ENCODE measurements at regions not wholly inside any gene's neighbourhood (a gene's known extent, or its start where the extent isn't known, plus 50 kb on each side); places are given as distances from the start of the nearest gene placed in this dataset.

GRCh38 chr19:30223866-30224688 is 148.1 kb upstream of the ZNF536 start:
- H3K27ac ChIP-seq (ENCODE audit: poor library complexity, severe bottlenecking), result no peak overlapping the region
- no peak for ATAC-seq (ENCODE audit: low read depth)
- no peaks in the 10 kb centered on the region for H3K4me1 ChIP-seq (ENCODE audit: insufficient read depth, poor library complexity, severe bottlenecking)
- H3K4me3 ChIP-seq (ENCODE audit: severe bottlenecking), result no peak overlapping the region
- DNase-seq (ENCODE audit: low spot score), result no peak
- peaks cover 73% of the 10 kb centered on the region for H3K27me3 ChIP-seq (ENCODE audit: insufficient read depth, poor library complexity, severe bottlenecking)
- H3K36me3 ChIP-seq (ENCODE audit: low read depth), result no peaks in the 10 kb centered on the region
- no peak for TF ChIP-seq CTCF (IDR thresholded peaks at IDR 0.05; ENCODE audit: poor library complexity, severe bottlenecking)
- no peaks in the 10 kb centered on the region for H3K9me3 ChIP-seq (ENCODE audit: severe bottlenecking)

GRCh38 chr19:30224689-30225606 is 147.2 kb upstream of the ZNF536 start:
- no peak overlapping the region for H3K27ac ChIP-seq (ENCODE audit: poor library complexity, severe bottlenecking)
- DNase-seq (ENCODE audit: low spot score) (no peak), ATAC-seq (ENCODE audit: low read depth) (0 out of 3 replicates have a peak, but pooled peaks have one; percentile 28)
- no peaks in the 10 kb centered on the region for H3K36me3 ChIP-seq (ENCODE audit: low read depth)
- peaks cover 82% of the 10 kb centered on the region for H3K27me3 ChIP-seq (ENCODE audit: insufficient read depth, poor library complexity, severe bottlenecking)
- TF ChIP-seq CTCF (IDR thresholded peaks at IDR 0.05; ENCODE audit: poor library complexity, severe bottlenecking), result no peak
- H3K4me3 ChIP-seq (ENCODE audit: severe bottlenecking), result no peak overlapping the region
- H3K4me1 ChIP-seq (ENCODE audit: insufficient read depth, poor library complexity, severe bottlenecking), result no peaks in the 10 kb centered on the region
- H3K9me3 ChIP-seq (ENCODE audit: severe bottlenecking), result no peaks in the 10 kb centered on the region

GRCh38 chr19:30225676-30226463 is 146.3 kb upstream of the ZNF536 start:
- H3K27ac ChIP-seq (ENCODE audit: poor library complexity, severe bottlenecking), result no peak overlapping the region

GRCh38 chr19:30226464-30227011 is 145.6 kb upstream of the ZNF536 start:
- DNase-seq (ENCODE audit: low spot score) (no peak), ATAC-seq (ENCODE audit: low read depth) (no peak)
- H3K4me1 ChIP-seq (ENCODE audit: insufficient read depth, poor library complexity, severe bottlenecking), result no peaks in the 10 kb centered on the region
- no peaks in the 10 kb centered on the region for H3K9me3 ChIP-seq (ENCODE audit: severe bottlenecking)
- TF ChIP-seq CTCF (IDR thresholded peaks at IDR 0.05; ENCODE audit: poor library complexity, severe bottlenecking), result no peak
- no peaks in the 10 kb centered on the region for H3K36me3 ChIP-seq (ENCODE audit: low read depth)
- no peak overlapping the region for H3K4me3 ChIP-seq (ENCODE audit: severe bottlenecking)
- H3K27ac ChIP-seq (ENCODE audit: poor library complexity, severe bottlenecking), result no peak overlapping the region
- H3K27me3 ChIP-seq (ENCODE audit: insufficient read depth, poor library complexity, severe bottlenecking), result peaks cover 85% of the 10 kb centered on the region

More at GRCh38 chr19:30225676-30226463, 146.3 kb upstream of the ZNF536 start:
- Histone ChIP-seq H3K27me3 (ENCODE audit: insufficient read depth, poor library complexity, severe bottlenecking) (peaks cover 90% of the 10 kb centered on the region), H3K4me3 (ENCODE audit: severe bottlenecking) (no peak overlapping the region), H3K4me1 (ENCODE audit: insufficient read depth, poor library complexity, severe bottlenecking) (no peaks in the 10 kb centered on the region), H3K36me3 (ENCODE audit: low read depth) (no peaks in the 10 kb centered on the region), H3K9me3 (ENCODE audit: severe bottlenecking) (no peaks in the 10 kb centered on the region)
- TF ChIP-seq CTCF (IDR thresholded peaks at IDR 0.05; ENCODE audit: poor library complexity, severe bottlenecking), result no peak
- ATAC-seq (ENCODE audit: low read depth) (no peak), DNase-seq (ENCODE audit: low spot score) (no peak)

All from RWPE2 (cell line).